SK-N-MC (cell line): ENCODE measurements at regions not wholly inside any gene's neighbourhood (a gene's known extent, or its start where the extent isn't known, plus 50 kb on each side); places are given as distances from the start of the nearest gene placed in this dataset.
A peak's percentile ranks its signal among the peaks of the same experiment; 100 is the strongest.

Source experiments
- DNase-seq: peaks from one replicate; pipeline ENCODE4 v3.0.0-alpha.2; 2011; ENCODE audit warnings: low read depth, low spot score
- H3K27ac ChIP-seq: fragments of 200-600 bp; sonication (generic); 2 replicates; pipeline ENCODE4 v1.5.1; 2016; ENCODE audit warnings: mixed run types
- H3K36me3 ChIP-seq: fragments of 200-600 bp; sonication (generic); 2 replicates; pipeline ENCODE4 v1.6.1; 2017; ENCODE audit warnings: antibody characterized with exemption, low read length, mixed read lengths; ENCODE audit not compliant: insufficient read depth
- H3K4me3 ChIP-seq: fragments of 200-600 bp; sonication (generic); 2 replicates; pipeline ENCODE4 v1.5.1; 2016
- H3K9ac ChIP-seq: fragments of 200-600 bp; sonication (generic); 2 replicates; pipeline ENCODE4 v1.8.0; 2017; ENCODE audit warnings: mixed run types, mixed read lengths; ENCODE audit not compliant: insufficient read length
- H3K9me3 ChIP-seq: fragments of 200-600 bp; sonication (generic); 2 replicates; pipeline ENCODE4 v1.6.1; 2017; ENCODE audit warnings: low read depth, mild to moderate bottlenecking, antibody characterized with exemption, low read length, moderate library complexity, mixed read lengths
- EZH2 ChIP-seq: fragments of 200-600 bp; sonication (generic); IDR thresholded peaks from one replicate; pipeline ENCODE4 v1.6.1; 2017; ENCODE audit warnings: antibody characterized with exemption
- FOXP2 ChIP-seq: optimal IDR thresholded peaks from 2 replicates; pipeline ENCODE3; 2011; ENCODE audit warnings: mild to moderate bottlenecking, moderate library complexity; ENCODE audit not compliant: insufficient read depth; ENCODE audit errors: extremely low read length, control extremely low read depth
- POLR2AphosphoS5 ChIP-seq: IDR thresholded peaks from 2 replicates; pipeline ENCODE4 v1.6.1; 2012; ENCODE audit warnings: mild to moderate bottlenecking, low read depth, low read length, borderline replicate concordance

GRCh38 chr12:30482650-30483049 lies 213.0 kb downstream of the IPO8 start:
- DNase-seq, result no peak
- no peak overlapping the region for H3K9ac ChIP-seq
- no peak overlapping the region for H3K4me3 ChIP-seq
- no peak for TF ChIP-seq EZH2
- TF ChIP-seq POLR2AphosphoS5, result no peak
- TF ChIP-seq FOXP2, result no peak
- no peak overlapping the region for H3K27ac ChIP-seq
- H3K9me3 ChIP-seq, result no peaks in the 10 kb centered on the region
- no peaks in the 10 kb centered on the region for H3K36me3 ChIP-seq

- Histone ChIP-seq H3K9me3 (no peaks in the 10 kb centered on the region), H3K9ac (no peak overlapping the region), H3K36me3 (no peaks in the 10 kb centered on the region), H3K27ac (no peak overlapping the region), H3K4me3 (no peak overlapping the region)
- no peak for DNase-seq
- no peak for TF ChIP-seq EZH2
- TF ChIP-seq FOXP2, result no peak
- TF ChIP-seq POLR2AphosphoS5, result no peak
Observed at GRCh38 chr12:30473274-30473673, 222.4 kb downstream of the IPO8 start.

- Histone ChIP-seq H3K9ac (no peak overlapping the region), H3K9me3 (no peaks in the 10 kb centered on the region), H3K36me3 (no peaks in the 10 kb centered on the region), H3K4me3 (no peak overlapping the region), H3K27ac (no peak overlapping the region)
- DNase-seq, result no peak
- TF ChIP-seq EZH2 (no peak), FOXP2 (no peak)
Observed at GRCh38 chr12:30466093-30466585, 229.5 kb downstream of the IPO8 start.

- no peak overlapping the region for H3K27ac ChIP-seq
- H3K36me3 ChIP-seq, result no peaks in the 10 kb centered on the region
- no peak overlapping the region for H3K4me3 ChIP-seq
- no peaks in the 10 kb centered on the region for H3K9me3 ChIP-seq
- DNase-seq, result no peak
- no peak for TF ChIP-seq POLR2AphosphoS5
- TF ChIP-seq EZH2, result no peak
- TF ChIP-seq FOXP2, result no peak
- H3K9ac ChIP-seq, result no peak overlapping the region
Observed at GRCh38 chr12:30463636-30464035, 232.0 kb downstream of the IPO8 start.

- TF ChIP-seq EZH2 (no peak), FOXP2 (no peak), POLR2AphosphoS5 (no peak)
- Histone ChIP-seq H3K9me3 (no peaks in the 10 kb centered on the region), H3K36me3 (no peaks in the 10 kb centered on the region), H3K9ac (no peak overlapping the region), H3K4me3 (no peak overlapping the region), H3K27ac (no peak overlapping the region)
- DNase-seq, result no peak
Observed at GRCh38 chr12:30462249-30462648, 233.4 kb downstream of the IPO8 start.

GRCh38 chr12:30461026-30461615 lies 234.5 kb downstream of the IPO8 start:
- TF ChIP-seq EZH2 (no peak), POLR2AphosphoS5 (no peak), FOXP2 (no peak)
- H3K27ac ChIP-seq, result no peak overlapping the region
- H3K4me3 ChIP-seq, result no peak overlapping the region
- DNase-seq, result no peak
- no peaks in the 10 kb centered on the region for H3K36me3 ChIP-seq
- no peaks in the 10 kb centered on the region for H3K9me3 ChIP-seq
- no peak overlapping the region for H3K9ac ChIP-seq

GRCh38 chr12:30458453-30458852 lies 237.2 kb downstream of the IPO8 start:
- H3K27ac ChIP-seq, result no peak overlapping the region
- H3K36me3 ChIP-seq, result no peaks in the 10 kb centered on the region
- H3K9ac ChIP-seq, result no peak overlapping the region
- no peaks in the 10 kb centered on the region for H3K9me3 ChIP-seq
- H3K4me3 ChIP-seq, result no peak overlapping the region
- no peak for TF ChIP-seq EZH2
- no peak for TF ChIP-seq POLR2AphosphoS5
- no peak for TF ChIP-seq FOXP2
- DNase-seq, result no peak

GRCh38 chr12:30457621-30458289 lies 237.9 kb downstream of the IPO8 start:
- DNase-seq, result peak; percentile 5
- Histone ChIP-seq H3K27ac (no peak overlapping the region), H3K9ac (no peak overlapping the region), H3K9me3 (no peaks in the 10 kb centered on the region), H3K36me3 (no peaks in the 10 kb centered on the region), H3K4me3 (no peak overlapping the region)
- TF ChIP-seq FOXP2 (no peak), EZH2 (no peak), POLR2AphosphoS5 (no peak)

- Histone ChIP-seq H3K9ac (no peak overlapping the region), H3K36me3 (no peaks in the 10 kb centered on the region), H3K4me3 (no peak overlapping the region), H3K27ac (no peak overlapping the region), H3K9me3 (no peaks in the 10 kb centered on the region; the same call in 1 of the 2 replicates)
- DNase-seq, result no peak
- TF ChIP-seq FOXP2 (no peak), POLR2AphosphoS5 (no peak), EZH2 (no peak)
Observed at GRCh38 chr12:30450872-30451271, 244.8 kb downstream of the IPO8 start.
